H1 (cell line): ENCODE measurements at regions not wholly inside any gene's neighbourhood (a gene's known extent, or its start where the extent isn't known, plus 50 kb on each side); places are given as distances from the start of the nearest gene placed in this dataset.

Experiments
- JUN ChIP-seq: IDR thresholded peaks from 2 replicates; pipeline ENCODE4 v1.6.1; 2011; ENCODE audit warnings: low read depth, mild to moderate bottlenecking, improper control_type of control experiment, low read length
- SRF ChIP-seq: IDR thresholded peaks from 2 replicates; pipeline ENCODE4 v1.6.1; 2011; ENCODE audit warnings: mild to moderate bottlenecking, low read depth, low read length, moderate library complexity
- YY1 ChIP-seq: IDR thresholded peaks from 2 replicates; pipeline ENCODE4 v1.6.1; 2011; ENCODE audit warnings: low read depth, mild to moderate bottlenecking, low read length

DNA sequence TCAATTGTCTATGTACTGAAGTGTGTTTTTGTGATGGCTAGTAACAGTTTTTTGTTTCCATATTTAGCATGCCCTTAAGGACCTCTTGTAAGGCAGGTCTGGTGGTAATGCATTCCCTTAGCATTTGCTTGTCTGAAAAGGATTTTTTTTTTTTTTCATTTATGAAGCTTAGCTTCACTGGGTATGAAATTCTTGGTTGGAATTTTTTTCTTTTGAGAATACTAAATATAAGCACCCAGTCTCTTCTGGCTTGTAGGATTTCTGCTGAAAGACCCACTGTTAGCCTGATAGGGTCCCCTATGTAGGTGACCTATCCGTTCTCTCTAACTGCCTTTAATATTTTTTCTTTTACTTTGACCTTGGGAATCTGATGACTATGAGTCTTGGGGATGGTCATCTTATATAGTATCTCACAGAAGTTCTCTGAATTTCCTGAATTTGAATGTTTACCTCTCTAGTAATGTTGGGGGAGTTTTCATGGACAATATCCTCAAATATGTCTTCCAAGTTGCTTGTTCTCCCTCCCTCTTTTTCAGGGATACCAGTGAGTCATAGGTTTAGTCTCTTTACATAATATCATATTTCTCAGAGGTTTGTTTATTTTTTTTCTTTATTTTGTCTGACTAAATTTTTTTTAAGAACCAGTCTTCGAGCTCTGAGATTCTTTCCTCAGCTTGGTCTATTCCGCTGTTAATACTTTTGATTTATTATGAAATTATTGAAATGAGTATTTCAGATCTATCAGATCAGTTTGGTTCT lies 157.1 kb upstream of the PGRMC2 start:
- TF ChIP-seq YY1 (no peak), JUN (no peak), SRF (no peak)
